HuH-7 (cell line): ENCODE measurements at regions not wholly inside any gene's neighbourhood (a gene's known extent, or its start where the extent isn't known, plus 50 kb on each side); places are given as distances from the start of the nearest gene placed in this dataset.
"Not testable (repeated sequence)": the region's sequence is repeated elsewhere in the genome, so short reads cannot be mapped to it uniquely, and the experiment has no call there.

Source experiments
- DNase-seq: peaks from one replicate; pipeline ENCODE4 v3.0.0; 2011; ENCODE audit warnings: low spot score

- DNase-seq = no peak
Measured at GRCh38 chr11:127950162-127950561, 637.2 kb downstream of the ETS1 start.

GRCh38 chr11:127943763-127944162, 643.6 kb downstream of the ETS1 start:
- no peak for DNase-seq

DNA sequence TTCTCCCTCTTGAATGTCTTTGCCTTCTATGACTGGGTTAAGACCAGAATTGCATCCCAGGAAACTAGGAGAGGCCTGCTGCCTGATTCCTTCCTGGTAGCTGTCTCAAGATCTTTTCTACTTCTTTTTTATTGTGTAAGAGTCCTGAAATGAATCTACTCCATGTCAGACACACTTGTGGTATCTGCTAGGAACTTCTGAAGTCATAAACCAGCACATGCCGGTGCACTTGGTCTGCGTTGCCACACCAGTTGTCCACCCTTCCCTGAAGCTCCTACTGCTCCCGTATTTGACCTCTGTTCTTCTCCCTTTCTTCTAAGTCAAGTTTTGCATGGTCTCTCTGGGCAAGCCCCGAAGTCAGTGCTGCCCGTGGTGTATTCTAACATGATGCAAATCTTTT, 644.2 kb downstream of the ETS1 start:
- DNase-seq = no peak

GRCh38 chr11:127941554-127941953, 645.8 kb downstream of the ETS1 start:
- not testable (repeated sequence) for DNase-seq

DNA sequence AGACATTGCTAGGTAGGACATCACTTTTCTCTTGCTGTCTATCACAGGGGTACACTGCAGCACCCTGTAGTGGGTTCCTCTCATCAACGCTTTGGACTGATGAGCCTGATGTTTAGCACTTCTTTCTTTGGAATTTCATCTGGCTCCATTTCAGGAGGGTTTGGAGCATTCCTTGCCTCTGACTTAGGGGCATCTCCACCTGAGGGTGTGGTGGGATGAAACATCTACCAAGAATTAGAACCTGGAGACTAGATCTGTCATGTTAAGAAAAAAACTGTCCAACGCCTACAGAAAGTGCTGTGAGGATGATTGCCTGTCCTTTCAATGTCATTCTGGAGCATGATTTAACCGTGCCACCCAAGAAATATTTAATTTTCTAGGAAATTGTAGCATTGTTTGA, 648.4 kb downstream of the ETS1 start:
- no peak for DNase-seq

DNA sequence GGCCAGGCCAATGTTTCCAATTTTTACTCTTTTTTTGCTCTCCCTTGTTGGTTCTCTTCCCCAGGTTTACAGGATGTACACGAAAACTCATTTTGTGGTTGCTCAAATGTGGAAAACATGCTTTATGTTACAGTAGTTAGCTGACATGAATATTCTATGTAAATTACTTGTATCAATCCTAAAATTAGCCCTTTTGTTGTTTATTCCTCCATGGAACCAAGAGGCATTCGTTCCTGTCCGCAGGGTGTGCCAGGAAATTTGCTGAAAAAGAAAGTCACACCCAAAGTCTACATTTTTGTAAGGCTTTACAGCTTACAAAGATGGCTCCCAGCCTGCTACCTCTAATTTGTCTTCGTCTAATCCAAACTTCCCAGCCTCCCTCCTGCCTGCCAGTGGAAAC, 652.3 kb downstream of the ETS1 start:
- no peak for DNase-seq

DNA sequence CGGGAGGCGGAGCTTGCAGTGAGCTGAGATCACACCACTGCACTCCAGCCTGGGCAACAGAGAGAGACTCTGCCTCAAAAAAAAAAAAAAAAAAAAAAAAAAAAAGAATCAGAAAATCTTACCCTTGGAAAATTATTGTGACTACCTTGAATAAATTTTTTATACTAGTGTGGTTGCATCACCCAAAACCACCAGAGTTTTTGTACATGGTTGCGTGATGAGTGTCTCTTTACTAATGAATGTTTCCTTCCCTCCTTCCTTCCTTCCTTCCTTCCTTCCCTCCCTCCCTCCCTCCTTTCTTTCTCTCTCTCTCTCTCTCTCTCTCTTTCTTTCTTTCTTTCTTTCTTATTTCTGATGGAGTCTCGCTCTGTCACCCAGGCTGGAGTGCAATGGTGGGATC, 653.4 kb downstream of the ETS1 start:
- DNase-seq = not testable (repeated sequence)

- no peak for DNase-seq
Measured at GRCh38 chr11:127931803-127932202, 655.6 kb downstream of the ETS1 start.

- DNase-seq = no peak
Measured at GRCh38 chr11:127926721-127927120, 660.6 kb downstream of the ETS1 start.

- no peak for DNase-seq
Measured at GRCh38 chr11:127925475-127925874, 661.9 kb downstream of the ETS1 start.

DNA sequence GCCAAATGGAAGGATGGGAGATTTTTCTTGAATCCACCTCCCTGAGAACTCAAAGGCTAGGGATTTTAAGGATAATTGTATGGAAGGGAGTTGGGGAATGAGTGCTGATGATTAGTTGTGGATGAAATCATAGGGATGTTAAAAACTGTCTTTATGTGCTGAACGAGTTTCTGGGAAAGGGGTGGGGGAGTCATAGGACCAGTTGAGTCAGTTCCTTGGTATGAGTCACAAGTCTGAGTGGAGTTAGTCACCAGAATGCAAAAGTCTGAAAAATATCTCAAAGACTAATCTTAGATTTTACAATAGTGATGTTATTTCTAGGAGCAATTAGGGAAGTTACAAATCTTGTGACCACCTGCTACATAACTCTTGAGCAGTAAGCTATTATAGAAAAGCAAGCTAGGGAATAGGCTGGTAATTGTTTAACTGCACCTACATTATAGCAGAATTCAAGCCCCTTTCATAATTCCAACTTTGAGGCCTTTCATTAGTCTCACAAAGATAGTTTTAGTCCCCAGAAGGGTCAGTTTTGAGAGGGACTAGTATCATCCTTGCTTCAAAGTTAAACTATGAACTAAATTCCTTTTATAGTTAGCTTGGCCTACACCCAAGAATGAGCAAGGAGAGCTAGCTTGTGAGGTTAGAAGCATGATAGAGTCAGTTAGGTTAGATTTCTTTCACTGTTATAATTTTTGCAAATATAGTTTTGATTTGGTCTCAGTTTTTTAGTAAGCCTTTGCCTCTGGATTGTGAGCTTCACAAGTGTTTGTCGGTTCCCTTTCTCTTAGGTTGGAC, 668.0 kb downstream of the ETS1 start:
- DNase-seq = no peak

GRCh38 chr11:127902382-127902781, 685.0 kb downstream of the ETS1 start:
- no peak for DNase-seq

- DNase-seq = no peak
Measured at GRCh38 chr11:127898422-127899365, 688.7 kb downstream of the ETS1 start.

DNA sequence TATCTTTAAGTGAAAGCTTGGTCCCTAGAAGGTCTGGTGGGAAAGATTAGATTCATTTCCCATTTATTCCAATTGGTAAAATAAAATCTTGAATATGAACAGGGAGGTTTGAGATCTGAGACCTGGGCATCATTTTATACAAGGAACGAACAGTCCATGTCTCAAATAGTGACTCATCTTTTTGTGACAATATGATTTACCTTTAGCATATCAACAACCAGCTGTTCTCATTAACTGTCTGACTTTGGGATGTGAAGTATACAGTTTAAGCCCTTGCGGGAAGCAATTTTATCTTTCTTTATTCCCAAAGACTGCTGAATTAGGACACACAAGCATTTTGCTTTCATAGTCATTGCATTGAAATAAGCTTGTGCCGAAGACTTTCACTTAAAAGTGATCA, 691.6 kb downstream of the ETS1 start:
- no peak for DNase-seq

- no peak for DNase-seq
Measured at GRCh38 chr11:127894316-127894715, 693.0 kb downstream of the ETS1 start.

DNA sequence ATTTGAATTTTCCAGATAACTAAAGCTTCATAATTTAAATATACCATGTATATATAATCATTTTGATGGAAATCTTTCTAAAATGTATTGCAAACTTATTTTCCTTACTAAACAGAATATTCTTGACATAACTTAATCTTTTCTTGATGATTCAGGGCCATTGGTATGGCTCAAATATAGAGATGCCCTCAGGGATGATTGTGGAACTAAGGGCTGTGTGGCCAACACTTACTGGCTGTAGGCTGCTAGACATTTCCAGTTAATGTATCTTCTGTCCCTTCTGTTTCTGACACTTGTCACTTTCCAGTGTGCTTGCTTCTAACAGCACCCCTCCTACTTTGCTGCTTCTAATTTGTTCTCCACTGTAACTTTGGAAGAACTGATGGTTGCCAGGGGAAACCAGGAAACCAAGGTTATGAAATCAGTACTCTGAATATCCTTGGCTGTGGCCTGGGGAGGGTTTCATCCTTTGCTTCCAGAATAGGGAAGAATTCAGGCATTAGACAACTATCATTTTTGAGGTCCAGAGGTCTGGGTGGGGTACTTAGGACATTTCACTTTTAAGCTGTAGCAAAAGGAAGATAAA, 697.2 kb downstream of the ETS1 start:
- DNase-seq = no peak

DNA sequence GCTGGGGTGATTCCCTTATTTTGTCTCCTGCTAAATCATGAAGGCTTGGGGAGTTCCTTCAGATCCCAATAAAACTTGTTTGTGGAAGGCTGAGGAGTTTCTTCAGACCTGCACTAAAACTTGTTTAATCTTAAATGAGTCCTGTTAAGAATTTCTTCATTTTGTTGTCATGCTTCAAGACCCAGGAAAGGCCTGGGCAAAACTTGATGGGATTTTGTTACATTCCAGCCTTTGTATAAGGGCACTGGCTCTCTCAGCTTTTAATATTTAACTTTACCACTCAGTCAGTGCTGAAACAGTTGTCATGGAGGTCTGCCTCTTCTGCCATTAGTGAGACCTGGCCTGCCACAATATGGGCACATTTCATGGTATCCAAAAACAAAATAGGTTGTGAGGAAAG, 699.0 kb downstream of the ETS1 start:
- no peak for DNase-seq

GRCh38 chr11:127875131-127875530, 712.2 kb downstream of the ETS1 start:
- no peak for DNase-seq

DNA sequence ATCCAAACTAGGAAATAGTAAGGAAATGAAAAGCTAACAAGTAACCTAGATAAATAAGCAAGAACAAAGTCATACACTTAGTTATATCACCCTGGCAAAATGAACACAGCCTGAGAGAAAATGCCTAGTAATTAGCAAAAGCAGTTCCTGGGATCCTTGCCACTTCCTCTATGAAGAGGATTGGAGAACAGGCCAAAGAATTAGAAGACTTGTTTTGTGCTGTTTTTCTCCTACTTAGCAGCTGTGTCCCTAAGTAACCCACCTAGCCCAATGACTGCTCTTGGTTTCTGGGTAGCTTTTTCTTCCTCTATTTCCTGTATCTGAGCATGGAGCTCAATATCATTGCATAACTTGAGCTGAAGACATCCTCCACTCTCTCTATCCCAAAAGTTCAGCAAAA, 713.9 kb downstream of the ETS1 start:
- DNase-seq = no peak

DNA sequence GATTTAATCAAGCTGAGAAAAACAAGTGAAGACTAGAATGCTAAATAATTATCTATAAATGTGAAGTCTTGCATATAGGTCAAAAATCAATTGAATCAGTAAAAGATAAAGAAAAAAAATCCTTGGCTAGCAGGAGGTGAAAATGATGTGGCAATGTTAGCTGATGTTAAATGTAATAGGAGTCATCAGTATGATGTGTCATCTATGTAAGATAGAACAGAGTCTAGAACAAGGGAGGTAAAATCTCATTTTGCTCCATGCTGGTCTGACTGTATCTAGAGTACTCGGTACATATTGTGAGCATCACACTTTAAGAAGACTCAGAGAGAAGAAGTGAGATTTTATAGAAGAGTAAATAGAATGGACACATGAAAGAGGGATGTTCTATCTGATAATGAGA, 721.2 kb downstream of the ETS1 start:
- no peak for DNase-seq

DNA sequence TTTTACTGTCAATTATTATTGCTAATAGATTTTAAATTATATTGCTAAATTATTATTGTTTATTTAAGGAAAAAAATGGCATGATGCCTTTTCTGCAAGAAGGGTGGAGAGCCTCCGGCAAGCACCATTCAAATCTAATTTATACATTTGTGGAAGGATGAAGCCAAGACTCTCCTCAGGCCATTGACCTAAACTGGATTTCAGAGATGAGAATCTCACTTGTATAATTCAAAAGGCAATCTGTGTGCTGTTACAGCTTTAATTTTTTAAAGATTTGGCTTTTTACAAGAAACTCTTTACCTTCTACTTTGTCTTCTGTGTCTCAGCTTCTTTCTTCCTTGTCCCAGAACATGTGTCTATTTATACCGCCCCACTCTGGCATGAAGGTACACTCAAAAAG, 722.5 kb downstream of the ETS1 start:
- DNase-seq = no peak

GRCh38 chr11:127862406-127862805, 725.0 kb downstream of the ETS1 start:
- DNase-seq = no peak

- DNase-seq = no peak
Measured at GRCh38 chr11:127859941-127860354, 727.4 kb downstream of the ETS1 start.
